Fibroblast of villous mesenchyme (primary cell): ENCODE measurements at regions not wholly inside any gene's neighbourhood (a gene's known extent, or its start where the extent isn't known, plus 50 kb on each side); places are given as distances from the start of the nearest gene placed in this dataset.

Experiments
- DNase-seq: peaks from one replicate; pipeline ENCODE4 v3.0.0-alpha.2; 2010; ENCODE audit warnings: low read depth
- H3K4me3 ChIP-seq: 2 replicates; pipeline ENCODE4 v1.5.1; 2011; ENCODE audit warnings: low read depth, mild to moderate bottlenecking, low read length
- TF ChIP-seq, protein P1 (sequence below): IDR thresholded peaks from 2 replicates; pipeline ENCODE4 v1.5.1; 2012; ENCODE audit warnings: low read depth, mild to moderate bottlenecking, low read length; ENCODE audit not compliant: insufficient read depth

DNA sequence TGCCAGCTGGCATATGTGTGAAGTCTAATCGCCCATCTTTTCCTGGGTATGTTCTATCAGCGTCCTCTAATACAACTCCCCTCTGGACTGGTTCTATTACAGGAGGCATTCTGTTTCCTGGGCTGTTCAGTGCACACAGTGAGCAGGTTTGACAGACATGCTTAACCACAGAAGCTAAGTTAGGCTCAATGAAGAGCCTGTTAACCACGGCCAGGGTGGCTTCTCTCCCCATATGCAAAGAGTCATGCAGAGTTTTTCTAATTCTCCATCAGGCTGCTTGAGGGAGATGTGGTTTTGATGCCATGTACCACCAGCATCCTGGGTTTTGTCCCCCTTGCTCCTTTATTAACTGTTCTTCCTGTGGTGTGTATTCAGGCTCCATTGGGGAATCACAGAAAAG, 57.2 kb upstream of the ALOX12 start:
- DNase-seq, result no peak
- TF ChIP-seq, protein P1, sequence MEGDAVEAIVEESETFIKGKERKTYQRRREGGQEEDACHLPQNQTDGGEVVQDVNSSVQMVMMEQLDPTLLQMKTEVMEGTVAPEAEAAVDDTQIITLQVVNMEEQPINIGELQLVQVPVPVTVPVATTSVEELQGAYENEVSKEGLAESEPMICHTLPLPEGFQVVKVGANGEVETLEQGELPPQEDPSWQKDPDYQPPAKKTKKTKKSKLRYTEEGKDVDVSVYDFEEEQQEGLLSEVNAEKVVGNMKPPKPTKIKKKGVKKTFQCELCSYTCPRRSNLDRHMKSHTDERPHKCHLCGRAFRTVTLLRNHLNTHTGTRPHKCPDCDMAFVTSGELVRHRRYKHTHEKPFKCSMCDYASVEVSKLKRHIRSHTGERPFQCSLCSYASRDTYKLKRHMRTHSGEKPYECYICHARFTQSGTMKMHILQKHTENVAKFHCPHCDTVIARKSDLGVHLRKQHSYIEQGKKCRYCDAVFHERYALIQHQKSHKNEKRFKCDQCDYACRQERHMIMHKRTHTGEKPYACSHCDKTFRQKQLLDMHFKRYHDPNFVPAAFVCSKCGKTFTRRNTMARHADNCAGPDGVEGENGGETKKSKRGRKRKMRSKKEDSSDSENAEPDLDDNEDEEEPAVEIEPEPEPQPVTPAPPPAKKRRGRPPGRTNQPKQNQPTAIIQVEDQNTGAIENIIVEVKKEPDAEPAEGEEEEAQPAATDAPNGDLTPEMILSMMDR, result no peak
- H3K4me3 ChIP-seq, result no peak overlapping the region

DNA sequence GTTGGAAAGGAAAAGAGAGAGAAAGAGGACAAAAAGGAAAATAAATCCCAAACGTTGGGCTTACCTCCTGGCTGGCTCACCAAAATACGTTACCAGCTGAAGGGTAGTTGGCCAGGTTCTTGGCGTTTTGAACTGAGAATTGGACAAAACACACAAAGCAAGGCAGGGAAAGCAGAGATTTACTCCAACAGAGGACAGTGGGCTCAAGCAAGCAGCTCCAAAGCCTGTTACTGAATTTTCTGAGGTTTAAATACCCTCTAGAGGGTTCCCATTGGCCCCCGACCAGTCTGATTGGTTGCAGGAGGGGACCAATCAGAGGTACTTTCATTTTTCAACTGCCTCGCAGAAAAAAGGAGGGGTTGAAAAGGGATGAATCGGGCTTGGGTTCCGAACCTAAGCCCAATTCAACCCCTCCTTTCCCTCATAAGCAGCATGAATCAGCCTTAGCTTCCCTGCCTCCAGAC, 55.6 kb upstream of the ALOX12 start:
- DNase-seq, result peak; percentile 4
- TF ChIP-seq, protein P1, result no peak
- H3K4me3 ChIP-seq, result peak overlapping the region; percentile 50

DNA sequence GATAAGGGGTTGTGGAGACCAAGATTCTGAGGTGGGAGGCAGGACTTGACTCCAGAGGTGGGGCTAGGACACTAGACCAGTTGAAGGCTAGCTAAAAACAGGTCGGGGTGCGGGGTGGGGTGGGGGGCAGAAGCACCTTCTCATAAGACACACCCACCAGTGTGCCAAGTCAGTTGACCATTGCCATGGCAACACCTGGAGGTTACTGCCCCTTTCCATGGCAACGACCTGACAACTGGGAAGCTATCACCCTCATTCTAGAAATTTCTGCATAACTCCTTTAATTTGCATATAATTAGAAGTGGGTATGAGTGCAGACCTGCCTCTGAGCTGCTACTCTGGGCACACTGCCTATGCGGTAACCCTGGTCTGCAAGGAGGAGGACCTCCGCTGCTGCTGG, 53.9 kb upstream of the ALOX12 start:
- no peak overlapping the region for H3K4me3 ChIP-seq
- no peak for DNase-seq
- TF ChIP-seq, protein P1, result no peak

DNA sequence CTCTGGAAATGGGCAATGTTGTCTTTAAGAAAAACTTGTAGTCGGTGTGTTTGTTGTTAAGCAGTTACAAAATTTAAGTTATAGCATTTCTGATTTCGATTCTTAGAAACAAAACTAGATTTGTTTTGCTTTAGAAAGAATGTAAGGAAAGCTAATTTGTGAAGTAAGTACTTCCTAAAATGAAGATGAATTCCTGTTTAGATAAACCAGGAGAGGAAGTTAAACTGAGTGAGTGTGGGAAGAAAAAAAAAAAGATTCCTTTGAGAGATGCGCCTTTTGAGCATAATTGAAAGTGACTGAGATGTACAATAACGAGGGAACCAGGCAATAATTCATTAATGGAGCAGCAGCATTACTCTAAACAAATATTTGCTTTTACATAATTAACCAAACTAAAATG, 52.4 kb upstream of the ALOX12 start:
- TF ChIP-seq, protein P1, result no peak
- no peak overlapping the region for H3K4me3 ChIP-seq
- no peak for DNase-seq
